Mucosa of descending colon (tissue), 3 donors: ENCODE measurements at regions not wholly inside any gene's neighbourhood (a gene's known extent, or its start where the extent isn't known, plus 50 kb on each side); places are given as distances from the start of the nearest gene placed in this dataset.

Experiments
- ATAC-seq: fragments of 200-7000 bp; cut with Tn5 transposase; one replicate; pipeline ENCODE4 v1.9.1; 2020; ENCODE audit warnings: mild to moderate bottlenecking, moderate library complexity
- DNase-seq, 3 donors: peaks; one replicate each; pipeline ENCODE4 v3.0.0-alpha.2; 2020
- H3K36me3 ChIP-seq: fragments of 200-600 bp; one replicate; pipeline ENCODE4 v1.8.0; 2021; ENCODE audit warnings: low read depth, mild to moderate bottlenecking
- H3K4me1 ChIP-seq: fragments of 200-600 bp; one replicate; pipeline ENCODE4 v1.8.0; 2021; ENCODE audit warnings: low read depth, mild to moderate bottlenecking
- H3K4me3 ChIP-seq: fragments of 200-600 bp; one replicate; pipeline ENCODE4 v1.8.0; 2021; ENCODE audit warnings: mild to moderate bottlenecking
- H3K9me3 ChIP-seq: fragments of 200-600 bp; one replicate; pipeline ENCODE4 v1.8.0; 2021; ENCODE audit warnings: mild to moderate bottlenecking
- intact Hi-C, 2 donors: fragments of 100-400 bp; cut with DNase I in 1 of 2; cut with micrococcal nuclease in 1 of 2; formaldehyde crosslinking; loops; one replicate each; pipeline versions ENCODE4 v1.11.0 to v1.11.1; 2022; cut with DNase I, micrococcal nuclease
- TF ChIP-seq, protein P1 (sequence below): fragments of 200-600 bp; IDR thresholded peaks from one replicate; pipeline ENCODE4 v1.8.0; 2022; ENCODE audit warnings: antibody characterized with exemption, mild to moderate bottlenecking
- donor health status: DM: no; HTN: no; CAD: no; lungs with moderate emphysema.
- donor health status: DM: no; HTN: no; CAD: no.
- donor health status: DM: no; HTN: yes; CAD: no.

DNA sequence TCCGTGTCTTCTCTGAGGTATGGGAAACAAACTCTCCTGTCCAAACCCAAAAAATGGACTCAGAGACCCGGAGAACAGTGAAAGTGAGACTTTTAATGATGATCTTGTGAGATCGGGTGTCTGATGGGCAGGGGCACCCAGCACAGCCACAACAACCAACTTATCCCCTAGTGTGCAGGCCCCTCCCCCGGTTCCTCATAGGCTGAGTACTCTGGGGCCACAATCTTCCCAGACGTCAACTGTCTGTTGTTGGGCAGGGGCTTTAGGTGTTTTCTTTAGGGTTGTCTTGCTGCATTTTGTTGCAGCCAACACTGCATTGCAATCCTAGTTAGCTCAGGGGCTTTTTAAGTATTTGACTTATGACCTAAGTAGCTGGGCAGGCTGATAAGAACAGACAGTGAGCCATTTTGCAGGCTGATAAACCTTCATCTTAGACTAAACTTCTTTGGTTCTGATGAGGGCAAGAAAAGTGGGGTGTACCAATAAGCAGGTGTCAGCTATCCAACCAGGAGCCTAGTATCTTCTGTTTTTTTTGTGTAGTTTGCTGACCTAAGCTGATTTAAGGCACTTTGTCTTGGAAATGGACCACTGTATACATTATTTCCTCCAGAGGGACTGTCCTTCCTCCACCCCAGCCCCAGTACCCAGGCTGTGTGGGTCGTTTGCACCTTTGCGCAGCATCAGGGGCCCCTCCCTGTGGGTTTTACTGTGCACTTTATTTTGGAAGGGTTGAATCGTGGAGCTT, 1323.6 kb downstream of the TBC1D22A start:
- DNase-seq, result no peak
- ATAC-seq, result no peak
- H3K4me3 ChIP-seq, result no peak overlapping the region
- no peaks in the 10 kb centered on the region for H3K36me3 ChIP-seq
- peaks cover 2% of the 10 kb centered on the region for H3K4me1 ChIP-seq
- intact Hi-C loops, result no loop called here
- H3K9me3 ChIP-seq, result no peaks in the 10 kb centered on the region
- TF ChIP-seq, protein P1, sequence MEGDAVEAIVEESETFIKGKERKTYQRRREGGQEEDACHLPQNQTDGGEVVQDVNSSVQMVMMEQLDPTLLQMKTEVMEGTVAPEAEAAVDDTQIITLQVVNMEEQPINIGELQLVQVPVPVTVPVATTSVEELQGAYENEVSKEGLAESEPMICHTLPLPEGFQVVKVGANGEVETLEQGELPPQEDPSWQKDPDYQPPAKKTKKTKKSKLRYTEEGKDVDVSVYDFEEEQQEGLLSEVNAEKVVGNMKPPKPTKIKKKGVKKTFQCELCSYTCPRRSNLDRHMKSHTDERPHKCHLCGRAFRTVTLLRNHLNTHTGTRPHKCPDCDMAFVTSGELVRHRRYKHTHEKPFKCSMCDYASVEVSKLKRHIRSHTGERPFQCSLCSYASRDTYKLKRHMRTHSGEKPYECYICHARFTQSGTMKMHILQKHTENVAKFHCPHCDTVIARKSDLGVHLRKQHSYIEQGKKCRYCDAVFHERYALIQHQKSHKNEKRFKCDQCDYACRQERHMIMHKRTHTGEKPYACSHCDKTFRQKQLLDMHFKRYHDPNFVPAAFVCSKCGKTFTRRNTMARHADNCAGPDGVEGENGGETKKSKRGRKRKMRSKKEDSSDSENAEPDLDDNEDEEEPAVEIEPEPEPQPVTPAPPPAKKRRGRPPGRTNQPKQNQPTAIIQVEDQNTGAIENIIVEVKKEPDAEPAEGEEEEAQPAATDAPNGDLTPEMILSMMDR, result no peak

DNA sequence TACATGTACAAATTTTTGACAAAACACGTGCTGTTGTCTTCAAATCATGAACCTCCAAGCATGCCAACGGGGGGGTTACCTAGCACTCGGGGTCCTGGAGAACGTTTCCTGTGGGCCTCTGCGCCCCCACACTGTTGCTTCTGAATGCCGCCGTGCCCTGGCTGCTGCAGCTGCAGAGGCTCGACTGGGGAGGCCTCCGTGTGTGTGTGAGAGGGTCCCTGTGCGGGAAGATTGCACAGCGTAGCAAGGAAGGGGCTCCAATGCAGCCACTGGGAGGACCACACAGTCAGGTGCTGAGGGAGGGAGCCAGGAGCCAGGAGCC, 1322.2 kb downstream of the TBC1D22A start:
- no peaks in the 10 kb centered on the region for H3K36me3 ChIP-seq
- ATAC-seq, result no peak
- H3K4me3 ChIP-seq, result no peak overlapping the region
- TF ChIP-seq, protein P1, result no peak
- DNase-seq, result no peak
- H3K4me1 ChIP-seq, result peaks cover 2% of the 10 kb centered on the region
- intact Hi-C loops, result no loop called here
- H3K9me3 ChIP-seq, result no peaks in the 10 kb centered on the region

DNA sequence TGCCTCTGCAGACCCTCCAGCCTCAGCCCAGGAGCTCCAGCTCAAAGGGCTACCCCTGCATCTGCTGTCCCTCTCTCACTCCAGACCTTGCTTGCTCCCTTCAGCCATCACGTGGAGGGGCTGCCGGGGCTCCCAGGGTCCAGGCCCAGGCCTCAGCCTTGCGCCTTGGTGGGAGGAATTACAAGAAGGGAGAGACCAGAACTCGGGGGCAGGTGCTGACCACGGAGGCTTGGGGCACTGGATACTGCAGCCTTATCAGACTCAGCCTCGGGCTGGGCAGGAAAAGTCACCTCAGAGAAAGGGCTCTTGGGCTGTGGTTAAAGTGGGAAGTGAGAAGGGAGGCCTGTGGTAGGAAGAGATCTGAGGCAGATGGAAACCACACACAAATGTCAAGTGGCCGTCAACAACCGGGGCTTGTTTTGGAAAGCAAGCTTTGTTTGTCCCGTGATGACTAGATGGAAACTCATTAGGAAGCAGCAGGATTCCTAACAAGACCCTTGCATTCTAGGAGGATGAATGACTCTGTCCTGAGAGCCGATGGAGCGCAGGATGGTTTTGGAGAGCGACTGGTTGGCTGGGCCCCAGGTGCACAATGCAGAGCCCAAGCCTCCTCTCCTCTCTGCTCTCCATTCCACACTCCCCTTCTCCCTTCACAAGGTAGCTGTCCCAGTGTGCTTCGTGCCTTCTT, 1321.7 kb downstream of the TBC1D22A start:
- TF ChIP-seq, protein P1, result no peak
- no peak for DNase-seq
- H3K36me3 ChIP-seq, result no peaks in the 10 kb centered on the region
- intact Hi-C loops, result no loop called here
- no peak for ATAC-seq
- no peak overlapping the region for H3K4me3 ChIP-seq
- no peaks in the 10 kb centered on the region for H3K4me1 ChIP-seq
- H3K9me3 ChIP-seq, result no peaks in the 10 kb centered on the region

DNA sequence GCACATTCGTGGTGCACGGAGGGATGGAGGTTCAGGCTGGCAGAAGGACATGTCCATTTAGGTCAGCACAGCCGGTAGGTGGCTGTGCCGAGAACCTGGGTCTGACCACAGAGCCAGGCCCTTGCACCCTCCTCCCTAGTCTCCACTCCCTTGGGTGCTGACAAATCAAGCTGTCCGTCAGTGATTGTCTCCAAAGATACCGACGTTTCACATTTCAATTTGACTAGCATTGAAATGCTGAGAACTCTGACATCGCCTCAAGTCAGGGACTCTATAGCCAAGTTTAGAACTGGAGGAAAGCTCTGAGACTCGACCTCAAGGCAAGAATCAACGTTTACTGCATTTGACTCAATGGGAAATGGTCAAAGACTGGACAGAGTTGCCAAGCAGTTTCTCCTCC, 1321.1 kb downstream of the TBC1D22A start:
- H3K36me3 ChIP-seq, result no peaks in the 10 kb centered on the region
- no peak for DNase-seq

DNA sequence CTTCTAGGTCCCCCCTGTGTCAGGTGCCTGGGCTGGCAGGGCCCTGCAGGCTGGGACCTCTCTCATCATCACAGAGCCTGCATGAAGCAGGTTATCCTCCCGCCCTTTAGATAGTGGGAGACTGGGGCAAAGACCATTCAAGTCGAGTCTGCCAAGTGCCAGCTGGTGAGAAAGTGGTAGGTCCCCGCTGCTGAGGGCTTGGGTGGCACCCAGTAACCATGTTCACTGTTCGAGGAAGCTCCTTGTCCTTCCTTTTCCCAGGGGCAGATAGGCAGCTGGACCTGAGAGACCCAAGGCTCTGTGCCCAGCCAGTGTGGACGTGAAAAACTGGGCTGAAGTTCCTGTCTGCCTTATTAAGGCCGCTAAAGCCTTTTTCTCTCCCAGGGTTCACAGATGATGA, 1319.8 kb downstream of the TBC1D22A start:
- no peak for ATAC-seq
- intact Hi-C loops, result no loop called here
- no peaks in the 10 kb centered on the region for H3K4me1 ChIP-seq
- no peak for DNase-seq
- H3K9me3 ChIP-seq, result no peaks in the 10 kb centered on the region
- TF ChIP-seq, protein P1, result no peak
- H3K4me3 ChIP-seq, result no peak overlapping the region
- no peaks in the 10 kb centered on the region for H3K36me3 ChIP-seq

More for the DNA sequence above, 1321.1 kb downstream of the TBC1D22A start:
- intact Hi-C loops, result no loop called here
- Histone ChIP-seq H3K4me1 (no peaks in the 10 kb centered on the region), H3K4me3 (no peak overlapping the region), H3K9me3 (no peaks in the 10 kb centered on the region)
- no peak for ATAC-seq
- TF ChIP-seq, protein P1, result no peak
